ENCODE measurements at regions not wholly inside any gene's neighbourhood (a gene's known extent, or its start where the extent isn't known, plus 50 kb on each side); places are given as distances from the start of the nearest gene placed in this dataset.

DNA sequence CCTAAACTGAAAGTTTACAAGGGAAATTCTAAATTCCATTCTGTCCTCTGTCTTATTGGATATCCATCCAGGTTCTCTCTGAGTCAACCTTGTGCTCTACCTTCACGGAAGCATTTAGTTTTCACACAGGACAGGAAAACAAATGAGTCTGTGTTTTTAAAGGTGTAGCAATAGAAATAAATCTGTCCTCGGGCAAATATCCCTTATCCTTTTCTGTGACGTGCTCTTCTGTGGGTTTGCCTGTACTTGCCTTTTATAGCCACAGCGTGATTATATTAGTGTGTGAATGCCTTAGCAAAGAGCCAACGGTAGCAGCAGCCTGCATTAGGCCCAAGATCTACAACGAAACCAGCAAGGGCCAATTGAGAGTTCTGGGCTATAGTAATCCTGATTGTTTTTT, 127.2 kb upstream of the PLSCR5 start:
- H4K20me1 ChIP-seq (ENCODE audit: control insufficient read depth, insufficient read depth) = no peaks in the 10 kb centered on the region
- H3K36me3 ChIP-seq (ENCODE audit: control insufficient read depth in 2 of 2, insufficient read depth in 2 of 2, low read length in 1 of 2) = no peaks in the 10 kb centered on the region
- intact Hi-C loops (cut with micrococcal nuclease; ENCODE audit: unreplicated experiment) = no loop called here
- H3K27ac ChIP-seq (ENCODE audit: control insufficient read depth, insufficient read depth) = no peak overlapping the region
- DNase-seq (ENCODE audit: low read depth, low spot score) (no peak), ATAC-seq (no peak), FAIRE-seq (no peak)
- H3K4me3 ChIP-seq = no peak overlapping the region
- ChIA-PET RAD21 (ENCODE audit: unreplicated experiment) (no interaction called here), POLR2A (no interaction called here), SMC1A (ENCODE audit: uncharacterized antibody, unreplicated experiment) (no interaction called here), CTCF (no interaction called here)
- in situ Hi-C loops (cut with MboI) = no loop called here
- no peak overlapping the region for H3K9ac ChIP-seq (ENCODE audit: control insufficient read depth, insufficient read depth, low read length)
- WGBS (ENCODE audit: insufficient coverage, insufficient replicate concordance, low lambda C conversion rate, missing lambda C conversion rate) = 45% methylated on average over 6 of the region's 6 CpGs
- no peaks in the 10 kb centered on the region for H3K79me2 ChIP-seq (ENCODE audit: control insufficient read depth, insufficient read depth, low read length)
- no peaks in the 10 kb centered on the region for H3K4me1 ChIP-seq (ENCODE audit: control insufficient read depth, insufficient read depth, low read length)
- H3K27me3 ChIP-seq (replicated peaks in 1 of 2; ENCODE audit: control insufficient read depth in 2 of 2, insufficient read depth in 2 of 2, low read length in 1 of 2) = no peaks in the 10 kb centered on the region
- H3K4me2 ChIP-seq (ENCODE audit: control insufficient read depth, insufficient read depth) = no peak overlapping the region
- BruUV-seq (replicated peaks) = no TSS peak
- no peaks in the 10 kb centered on the region for H3K9me3 ChIP-seq (replicated peaks; ENCODE audit: control insufficient read depth, insufficient read depth, low read length)
- no peak overlapping the region for H2AFZ ChIP-seq (ENCODE audit: control insufficient read depth, low read depth, low read length)
- no peak for TF ChIP-seq MYC (IDR thresholded peaks at IDR 0.05; ENCODE audit: insufficient read depth, insufficient read length, insufficient replicate concordance, low read length, severe bottlenecking)
- no peak for TF ChIP-seq ETV6 (conservative IDR thresholded peaks at IDR 0.05 in 1 of 2, IDR thresholded peaks at IDR 0.05 in 1 of 2; ENCODE audit: borderline replicate concordance in 1 of 2, low read depth in 1 of 2)
- TF ChIP-seq, protein P1, sequence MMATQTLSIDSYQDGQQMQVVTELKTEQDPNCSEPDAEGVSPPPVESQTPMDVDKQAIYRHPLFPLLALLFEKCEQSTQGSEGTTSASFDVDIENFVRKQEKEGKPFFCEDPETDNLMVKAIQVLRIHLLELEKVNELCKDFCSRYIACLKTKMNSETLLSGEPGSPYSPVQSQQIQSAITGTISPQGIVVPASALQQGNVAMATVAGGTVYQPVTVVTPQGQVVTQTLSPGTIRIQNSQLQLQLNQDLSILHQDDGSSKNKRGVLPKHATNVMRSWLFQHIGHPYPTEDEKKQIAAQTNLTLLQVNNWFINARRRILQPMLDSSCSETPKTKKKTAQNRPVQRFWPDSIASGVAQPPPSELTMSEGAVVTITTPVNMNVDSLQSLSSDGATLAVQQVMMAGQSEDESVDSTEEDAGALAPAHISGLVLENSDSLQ (IDR thresholded peaks at IDR 0.05) = no peak
- no peak for TF ChIP-seq ZBED1 (IDR thresholded peaks at IDR 0.05; ENCODE audit: borderline replicate concordance)
- TF ChIP-seq HDAC2 (IDR thresholded peaks at IDR 0.05) = no peak
- no peak for TF ChIP-seq EED (IDR thresholded peaks at IDR 0.05; ENCODE audit: low read depth)
- TF ChIP-seq, protein P2, sequence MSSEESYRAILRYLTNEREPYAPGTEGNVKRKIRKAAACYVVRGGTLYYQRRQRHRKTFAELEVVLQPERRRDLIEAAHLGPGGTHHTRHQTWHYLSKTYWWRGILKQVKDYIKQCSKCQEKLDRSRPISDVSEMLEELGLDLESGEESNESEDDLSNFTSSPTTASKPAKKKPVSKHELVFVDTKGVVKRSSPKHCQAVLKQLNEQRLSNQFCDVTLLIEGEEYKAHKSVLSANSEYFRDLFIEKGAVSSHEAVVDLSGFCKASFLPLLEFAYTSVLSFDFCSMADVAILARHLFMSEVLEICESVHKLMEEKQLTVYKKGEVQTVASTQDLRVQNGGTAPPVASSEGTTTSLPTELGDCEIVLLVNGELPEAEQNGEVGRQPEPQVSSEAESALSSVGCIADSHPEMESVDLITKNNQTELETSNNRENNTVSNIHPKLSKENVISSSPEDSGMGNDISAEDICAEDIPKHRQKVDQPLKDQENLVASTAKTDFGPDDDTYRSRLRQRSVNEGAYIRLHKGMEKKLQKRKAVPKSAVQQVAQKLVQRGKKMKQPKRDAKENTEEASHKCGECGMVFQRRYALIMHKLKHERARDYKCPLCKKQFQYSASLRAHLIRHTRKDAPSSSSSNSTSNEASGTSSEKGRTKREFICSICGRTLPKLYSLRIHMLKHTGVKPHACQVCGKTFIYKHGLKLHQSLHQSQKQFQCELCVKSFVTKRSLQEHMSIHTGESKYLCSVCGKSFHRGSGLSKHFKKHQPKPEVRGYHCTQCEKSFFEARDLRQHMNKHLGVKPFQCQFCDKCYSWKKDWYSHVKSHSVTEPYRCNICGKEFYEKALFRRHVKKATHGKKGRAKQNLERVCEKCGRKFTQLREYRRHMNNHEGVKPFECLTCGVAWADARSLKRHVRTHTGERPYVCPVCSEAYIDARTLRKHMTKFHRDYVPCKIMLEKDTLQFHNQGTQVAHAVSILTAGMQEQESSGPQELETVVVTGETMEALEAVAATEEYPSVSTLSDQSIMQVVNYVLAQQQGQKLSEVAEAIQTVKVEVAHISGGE (CRISPR knock-in tag; IDR thresholded peaks at IDR 0.05) = no peak
- TF ChIP-seq RELA (IDR thresholded peaks at IDR 0.05; ENCODE audit: borderline replicate concordance, partially characterized antibody) = no peak
- no peak for TF ChIP-seq HDAC6 (IDR thresholded peaks at IDR 0.05; ENCODE audit: unreplicated experiment)
- no peak for TF ChIP-seq CBX5 (IDR thresholded peaks at IDR 0.05; ENCODE audit: low read depth)
- no peak for TF ChIP-seq TBL1XR1 (IDR thresholded peaks at IDR 0.05; ENCODE audit: low read depth, low read length)
- TF ChIP-seq, protein P3, sequence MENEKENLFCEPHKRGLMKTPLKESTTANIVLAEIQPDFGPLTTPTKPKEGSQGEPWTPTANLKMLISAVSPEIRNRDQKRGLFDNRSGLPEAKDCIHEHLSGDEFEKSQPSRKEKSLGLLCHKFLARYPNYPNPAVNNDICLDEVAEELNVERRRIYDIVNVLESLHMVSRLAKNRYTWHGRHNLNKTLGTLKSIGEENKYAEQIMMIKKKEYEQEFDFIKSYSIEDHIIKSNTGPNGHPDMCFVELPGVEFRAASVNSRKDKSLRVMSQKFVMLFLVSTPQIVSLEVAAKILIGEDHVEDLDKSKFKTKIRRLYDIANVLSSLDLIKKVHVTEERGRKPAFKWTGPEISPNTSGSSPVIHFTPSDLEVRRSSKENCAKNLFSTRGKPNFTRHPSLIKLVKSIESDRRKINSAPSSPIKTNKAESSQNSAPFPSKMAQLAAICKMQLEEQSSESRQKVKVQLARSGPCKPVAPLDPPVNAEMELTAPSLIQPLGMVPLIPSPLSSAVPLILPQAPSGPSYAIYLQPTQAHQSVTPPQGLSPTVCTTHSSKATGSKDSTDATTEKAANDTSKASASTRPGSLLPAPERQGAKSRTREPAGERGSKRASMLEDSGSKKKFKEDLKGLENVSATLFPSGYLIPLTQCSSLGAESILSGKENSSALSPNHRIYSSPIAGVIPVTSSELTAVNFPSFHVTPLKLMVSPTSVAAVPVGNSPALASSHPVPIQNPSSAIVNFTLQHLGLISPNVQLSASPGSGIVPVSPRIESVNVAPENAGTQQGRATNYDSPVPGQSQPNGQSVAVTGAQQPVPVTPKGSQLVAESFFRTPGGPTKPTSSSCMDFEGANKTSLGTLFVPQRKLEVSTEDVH (IDR thresholded peaks at IDR 0.05; ENCODE audit: low read depth, partially characterized antibody) = no peak
- no peak for TF ChIP-seq TCF7 (IDR thresholded peaks at IDR 0.05; ENCODE audit: borderline replicate concordance)
